Colonic mucosa (tissue), 4 donors: ENCODE measurements at regions not wholly inside any gene's neighbourhood (a gene's known extent, or its start where the extent isn't known, plus 50 kb on each side); places are given as distances from the start of the nearest gene placed in this dataset.

Experiments used
- DNase-seq: peaks from one replicate; pipeline ENCODE4 v3.0.0-alpha.2; 2020
- H3K27ac ChIP-seq: fragments of 200-600 bp; one replicate; pipeline ENCODE4 v1.8.0; 2021
- H3K27me3 ChIP-seq: fragments of 200-600 bp; one replicate; pipeline ENCODE4 v1.8.0; 2021
- H3K36me3 ChIP-seq: fragments of 200-600 bp; one replicate; pipeline ENCODE4 v1.8.0; 2021
- H3K4me1 ChIP-seq: fragments of 200-600 bp; one replicate; pipeline ENCODE4 v1.8.0; 2021; ENCODE audit warnings: mild to moderate bottlenecking
- H3K4me3 ChIP-seq: fragments of 200-600 bp; one replicate; pipeline ENCODE4 v1.8.0; 2021
- H3K9ac ChIP-seq, 2 donors: one replicate each; pipeline ENCODE4 v1.7.0; 2013; ENCODE audit warnings: control low read depth in 2 of 2, low read depth in 2 of 2, low read length in 2 of 2
- H3K9me3 ChIP-seq: fragments of 200-600 bp; one replicate; pipeline ENCODE4 v1.8.0; 2021
- intact Hi-C: fragments of 100-400 bp; cut with DNase I; formaldehyde crosslinking; loops from one replicate; pipeline ENCODE4 v1.14.1; 2022
- TF ChIP-seq, protein P1 (sequence below): fragments of 200-600 bp; IDR thresholded peaks from one replicate; pipeline ENCODE4 v1.8.0; 2022; ENCODE audit warnings: antibody characterized with exemption, mild to moderate bottlenecking
- donor health status: healthy.
- donor health status: DM: no; HTN: no; CAD: no.
- donor health status: DM: no; HTN: no; CAD: no.

- Histone ChIP-seq H3K4me1 (no peaks in the 10 kb centered on the region), H3K36me3 (no peaks in the 10 kb centered on the region), H3K27me3 (no peaks in the 10 kb centered on the region), H3K4me3 (no peak overlapping the region), H3K9me3 (no peaks in the 10 kb centered on the region), H3K27ac (no peak overlapping the region), H3K9ac (no peak overlapping the region)
- TF ChIP-seq, protein P1, sequence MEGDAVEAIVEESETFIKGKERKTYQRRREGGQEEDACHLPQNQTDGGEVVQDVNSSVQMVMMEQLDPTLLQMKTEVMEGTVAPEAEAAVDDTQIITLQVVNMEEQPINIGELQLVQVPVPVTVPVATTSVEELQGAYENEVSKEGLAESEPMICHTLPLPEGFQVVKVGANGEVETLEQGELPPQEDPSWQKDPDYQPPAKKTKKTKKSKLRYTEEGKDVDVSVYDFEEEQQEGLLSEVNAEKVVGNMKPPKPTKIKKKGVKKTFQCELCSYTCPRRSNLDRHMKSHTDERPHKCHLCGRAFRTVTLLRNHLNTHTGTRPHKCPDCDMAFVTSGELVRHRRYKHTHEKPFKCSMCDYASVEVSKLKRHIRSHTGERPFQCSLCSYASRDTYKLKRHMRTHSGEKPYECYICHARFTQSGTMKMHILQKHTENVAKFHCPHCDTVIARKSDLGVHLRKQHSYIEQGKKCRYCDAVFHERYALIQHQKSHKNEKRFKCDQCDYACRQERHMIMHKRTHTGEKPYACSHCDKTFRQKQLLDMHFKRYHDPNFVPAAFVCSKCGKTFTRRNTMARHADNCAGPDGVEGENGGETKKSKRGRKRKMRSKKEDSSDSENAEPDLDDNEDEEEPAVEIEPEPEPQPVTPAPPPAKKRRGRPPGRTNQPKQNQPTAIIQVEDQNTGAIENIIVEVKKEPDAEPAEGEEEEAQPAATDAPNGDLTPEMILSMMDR = no peak
- intact Hi-C loops = loop anchor here (10.0 kb wide), 1 partner anchor 177 kb away; no protein-coding TSS in a partner anchor
- no peak for DNase-seq
Measured at GRCh38 chr6:127641905-127642304, 64.9 kb downstream of the C6orf58 start.
